Loucy (cell line): ENCODE measurements at regions not wholly inside any gene's neighbourhood (a gene's known extent, or its start where the extent isn't known, plus 50 kb on each side); places are given as distances from the start of the nearest gene placed in this dataset.

ENCODE experiments used
- H2AFZ ChIP-seq: fragments of 200-600 bp; sonication (generic); 2 replicates; pipeline ENCODE4 v1.6.0; 2016; ENCODE audit warnings: antibody characterized with exemption, mild to moderate bottlenecking, low read length, moderate library complexity
- H3F3A ChIP-seq: fragments of 200-600 bp; 2 replicates; pipeline ENCODE4 v1.6.0; 2016; ENCODE audit warnings: antibody characterized with exemption, low read depth, mild to moderate bottlenecking
- H3K27me3 ChIP-seq: fragments of 200-600 bp; sonication (generic); 2 replicates; pipeline ENCODE4 v1.6.1; 2014; ENCODE audit warnings: low read length, mild to moderate bottlenecking; ENCODE audit not compliant: insufficient read depth, poor library complexity, severe bottlenecking
- H3K36me3 ChIP-seq: fragments of 200-600 bp; sonication (generic); 2 replicates; pipeline ENCODE4 v1.6.1; 2016; ENCODE audit warnings: low read length; ENCODE audit not compliant: insufficient read depth
- H3K4me1 ChIP-seq: fragments of 200-600 bp; sonication (generic); 2 replicates; pipeline ENCODE4 v1.5.1; 2014; ENCODE audit warnings: low read length, mild to moderate bottlenecking; ENCODE audit not compliant: insufficient read depth, poor library complexity, severe bottlenecking
- H3K4me2 ChIP-seq: fragments of 200-600 bp; sonication (generic); 2 replicates; pipeline ENCODE4 v1.6.0; 2014; ENCODE audit warnings: antibody characterized with exemption, low read length, low read depth, mild to moderate bottlenecking; ENCODE audit not compliant: poor library complexity, severe bottlenecking
- H3K4me3 ChIP-seq: fragments of 200-600 bp; sonication (generic); 2 replicates; pipeline ENCODE4 v1.5.1; 2014; ENCODE audit warnings: low read length, mild to moderate bottlenecking, mixed read lengths; ENCODE audit not compliant: poor library complexity, severe bottlenecking
- H3K79me2 ChIP-seq: fragments of 200-600 bp; sonication (generic); 2 replicates; pipeline ENCODE4 v1.6.1; 2014; ENCODE audit warnings: low read length; ENCODE audit not compliant: insufficient read depth
- H3K9ac ChIP-seq: fragments of 200-600 bp; sonication (generic); 2 replicates; pipeline ENCODE4 v1.6.0; 2014; ENCODE audit warnings: mild to moderate bottlenecking, low read depth, low read length, moderate library complexity; ENCODE audit not compliant: poor library complexity, severe bottlenecking
- H3K9me2 ChIP-seq: fragments of 200-600 bp; sonication (generic); replicated peaks from 2 replicates; pipeline ENCODE4 v1.6.1; 2016; ENCODE audit warnings: low read depth, low read length, mixed read lengths
- H3K9me3 ChIP-seq: fragments of 200-600 bp; sonication (generic); 2 replicates; pipeline ENCODE4 v1.6.1; 2014; ENCODE audit warnings: mild to moderate bottlenecking, antibody characterized with exemption, low read length, low read depth; ENCODE audit not compliant: insufficient read depth
- H4K20me1 ChIP-seq: fragments of 200-600 bp; sonication (generic); 2 replicates; pipeline ENCODE4 v1.6.0; 2014; ENCODE audit warnings: antibody characterized with exemption, low read length, mild to moderate bottlenecking; ENCODE audit not compliant: insufficient read depth, poor library complexity, severe bottlenecking
- CTCF ChIP-seq: fragments of 200-600 bp; sonication (generic); conservative IDR thresholded peaks from 2 replicates; pipeline ENCODE4 v1.5.1; 2014; ENCODE audit warnings: mild to moderate bottlenecking, antibody characterized with exemption, low read length
- EZH2phosphoT487 ChIP-seq: fragments of 200-600 bp; IDR thresholded peaks from 2 replicates; pipeline ENCODE4 v1.6.1; 2018; ENCODE audit warnings: antibody characterized with exemption, mild to moderate bottlenecking, moderate library complexity, borderline replicate concordance

GRCh38 chr2:146301287-146301686, 1543.5 kb upstream of the ACVR2A start:
- H3K27me3 ChIP-seq: no peaks in the 10 kb centered on the region
- no peaks in the 10 kb centered on the region for H3K79me2 ChIP-seq
- no peaks in the 10 kb centered on the region for H4K20me1 ChIP-seq
- no peaks in the 10 kb centered on the region for H3K9me2 ChIP-seq
- no peak overlapping the region for H2AFZ ChIP-seq
- no peak for TF ChIP-seq CTCF
- no peak for TF ChIP-seq EZH2phosphoT487
- H3F3A ChIP-seq: no peaks in the 10 kb centered on the region
- H3K4me1 ChIP-seq: no peaks in the 10 kb centered on the region
- H3K36me3 ChIP-seq: no peaks in the 10 kb centered on the region
- no peak overlapping the region for H3K4me2 ChIP-seq
- H3K9me3 ChIP-seq: no peaks in the 10 kb centered on the region
- H3K4me3 ChIP-seq: no peak overlapping the region
- no peak overlapping the region for H3K9ac ChIP-seq

GRCh38 chr2:146295080-146295670, 1549.7 kb upstream of the ACVR2A start:
- H3K9me3 ChIP-seq: no peaks in the 10 kb centered on the region
- no peaks in the 10 kb centered on the region for H4K20me1 ChIP-seq
- no peak overlapping the region for H3K4me3 ChIP-seq
- no peak overlapping the region for H2AFZ ChIP-seq
- H3K9ac ChIP-seq: no peak overlapping the region
- no peaks in the 10 kb centered on the region for H3K36me3 ChIP-seq
- no peaks in the 10 kb centered on the region for H3K9me2 ChIP-seq
- no peaks in the 10 kb centered on the region for H3K27me3 ChIP-seq
- TF ChIP-seq CTCF (no peak), EZH2phosphoT487 (no peak)
- H3K79me2 ChIP-seq: no peaks in the 10 kb centered on the region
- H3K4me2 ChIP-seq: no peak overlapping the region
- no peaks in the 10 kb centered on the region for H3K4me1 ChIP-seq
- no peaks in the 10 kb centered on the region for H3F3A ChIP-seq

GRCh38 chr2:146287281-146287680, 1557.5 kb upstream of the ACVR2A start:
- no peak overlapping the region for H2AFZ ChIP-seq
- H3K4me3 ChIP-seq: no peak overlapping the region
- no peak overlapping the region for H3K4me2 ChIP-seq
- H3K9ac ChIP-seq: no peak overlapping the region
- H3K9me3 ChIP-seq: no peaks in the 10 kb centered on the region
- no peaks in the 10 kb centered on the region for H3K36me3 ChIP-seq
- H4K20me1 ChIP-seq: no peaks in the 10 kb centered on the region
- no peaks in the 10 kb centered on the region for H3K27me3 ChIP-seq
- no peaks in the 10 kb centered on the region for H3K4me1 ChIP-seq
- no peaks in the 10 kb centered on the region for H3F3A ChIP-seq
- H3K79me2 ChIP-seq: no peaks in the 10 kb centered on the region
- no peaks in the 10 kb centered on the region; the same call in 1 of the 2 replicates for H3K9me2 ChIP-seq
- no peak for TF ChIP-seq EZH2phosphoT487
- no peak for TF ChIP-seq CTCF
